RKO (cell line): ENCODE measurements at regions not wholly inside any gene's neighbourhood (a gene's known extent, or its start where the extent isn't known, plus 50 kb on each side); places are given as distances from the start of the nearest gene placed in this dataset.

Source experiments
- DNase-seq: peaks from one replicate; pipeline ENCODE4 v3.0.0-alpha.2; 2016; ENCODE audit warnings: low spot score

DNA sequence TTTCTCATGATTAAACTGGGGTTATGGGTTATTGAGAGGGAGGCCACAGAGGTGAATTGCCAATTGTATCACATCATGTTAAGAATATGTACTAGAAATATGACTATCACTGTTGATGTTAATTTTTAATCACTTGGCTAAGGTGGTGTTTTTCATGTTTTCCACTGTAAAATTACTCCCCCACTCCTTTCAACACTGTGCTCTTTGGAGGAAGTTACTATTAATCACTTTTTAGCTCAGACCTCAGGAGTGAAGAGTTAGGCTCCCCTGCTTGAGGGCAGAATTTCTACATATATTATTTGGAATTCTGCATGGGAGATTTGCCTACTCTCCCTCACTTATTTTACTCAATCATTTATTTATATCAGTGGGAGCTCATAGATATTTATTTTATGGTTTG, 76.0 kb upstream of the OSR1 start:
- DNase-seq: no peak

DNA sequence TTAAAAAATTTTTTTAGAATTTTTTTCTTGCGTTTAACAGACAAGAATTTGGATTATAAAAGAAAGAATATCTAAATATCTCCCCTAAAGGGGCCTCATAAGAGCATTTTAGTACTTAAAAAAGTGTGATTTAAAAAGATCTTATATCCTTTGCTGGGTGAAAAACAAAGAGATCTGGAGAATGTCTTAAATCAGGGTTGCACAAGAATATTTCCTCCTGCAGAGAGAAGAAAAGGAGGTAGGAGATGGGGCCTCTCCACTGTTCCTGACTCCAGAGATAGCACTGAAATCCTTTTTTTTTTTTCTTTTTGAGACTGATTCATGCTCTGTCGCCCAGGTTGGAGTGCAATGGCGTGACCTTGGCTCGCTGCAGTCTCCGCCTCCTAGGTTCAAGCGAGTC, 68.5 kb upstream of the OSR1 start:
- no peak for DNase-seq

DNA sequence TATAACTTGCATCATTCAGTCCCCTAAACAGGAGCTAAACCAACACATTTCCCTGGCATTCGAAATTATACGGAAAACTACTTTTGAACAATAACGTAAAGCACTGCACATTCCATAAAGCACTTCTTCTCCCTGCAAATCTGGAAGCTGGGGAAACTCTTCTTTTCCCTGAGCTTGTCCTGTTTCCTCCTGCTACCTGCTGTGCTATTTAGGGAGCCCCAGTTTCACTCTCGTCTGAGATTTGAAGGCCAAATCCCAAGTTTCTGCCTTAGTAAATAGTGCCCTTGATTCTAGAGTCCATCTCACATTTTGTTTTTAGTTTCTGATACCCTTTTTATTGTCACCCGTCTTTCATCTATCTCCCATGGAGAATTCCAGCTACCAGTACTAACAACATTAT, 67.7 kb upstream of the OSR1 start:
- DNase-seq: no peak

DNA sequence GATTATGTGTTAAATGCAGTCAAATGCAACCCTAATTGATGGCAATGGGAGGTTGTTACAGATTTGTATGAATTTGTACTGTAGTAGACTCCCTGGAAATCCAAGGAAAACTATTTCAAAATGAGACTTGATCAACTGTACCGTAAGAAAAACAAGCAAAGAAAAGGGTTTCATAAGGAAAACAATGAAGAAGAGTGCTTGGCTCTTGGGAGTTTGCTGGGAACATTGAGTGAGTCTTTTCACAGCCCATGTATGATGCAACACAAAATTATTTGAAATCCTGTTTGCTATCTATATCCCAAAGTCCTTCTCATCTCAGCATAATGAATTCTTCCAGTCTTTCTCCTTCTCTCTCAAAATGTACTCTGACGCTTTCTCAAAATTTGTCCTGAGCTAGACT, 67.0 kb upstream of the OSR1 start:
- no peak for DNase-seq

DNA sequence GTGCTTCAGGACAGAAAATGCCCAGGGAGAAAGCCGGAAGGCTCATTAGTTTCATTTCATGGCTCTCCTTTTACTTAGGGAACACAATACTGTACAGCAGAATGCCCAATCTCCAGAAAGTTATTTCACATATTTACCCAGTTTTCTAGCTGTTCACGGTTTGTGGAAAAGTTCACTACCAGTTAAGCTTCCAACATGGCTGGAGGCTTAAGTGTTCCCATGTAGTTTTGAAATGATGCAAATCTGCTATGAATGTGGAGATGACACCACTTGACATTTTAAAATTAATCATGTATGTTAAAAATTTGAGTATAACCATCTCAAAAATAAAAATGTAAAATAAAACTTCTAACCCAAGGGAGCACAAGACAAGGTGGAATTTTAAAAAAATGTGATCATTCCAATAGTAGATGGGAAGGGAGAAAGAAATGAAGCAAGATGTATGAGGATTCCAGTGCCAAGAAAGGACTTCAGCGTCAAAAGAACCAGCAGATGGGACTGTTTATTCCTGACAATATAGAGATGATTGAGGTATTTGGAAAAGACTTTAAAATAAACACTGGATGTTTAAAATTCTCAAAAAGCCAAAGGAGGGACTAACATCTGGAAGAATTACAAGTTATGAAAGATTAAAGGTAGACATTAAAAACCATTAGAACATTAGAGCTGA, 60.9 kb upstream of the OSR1 start:
- DNase-seq: no peak

DNA sequence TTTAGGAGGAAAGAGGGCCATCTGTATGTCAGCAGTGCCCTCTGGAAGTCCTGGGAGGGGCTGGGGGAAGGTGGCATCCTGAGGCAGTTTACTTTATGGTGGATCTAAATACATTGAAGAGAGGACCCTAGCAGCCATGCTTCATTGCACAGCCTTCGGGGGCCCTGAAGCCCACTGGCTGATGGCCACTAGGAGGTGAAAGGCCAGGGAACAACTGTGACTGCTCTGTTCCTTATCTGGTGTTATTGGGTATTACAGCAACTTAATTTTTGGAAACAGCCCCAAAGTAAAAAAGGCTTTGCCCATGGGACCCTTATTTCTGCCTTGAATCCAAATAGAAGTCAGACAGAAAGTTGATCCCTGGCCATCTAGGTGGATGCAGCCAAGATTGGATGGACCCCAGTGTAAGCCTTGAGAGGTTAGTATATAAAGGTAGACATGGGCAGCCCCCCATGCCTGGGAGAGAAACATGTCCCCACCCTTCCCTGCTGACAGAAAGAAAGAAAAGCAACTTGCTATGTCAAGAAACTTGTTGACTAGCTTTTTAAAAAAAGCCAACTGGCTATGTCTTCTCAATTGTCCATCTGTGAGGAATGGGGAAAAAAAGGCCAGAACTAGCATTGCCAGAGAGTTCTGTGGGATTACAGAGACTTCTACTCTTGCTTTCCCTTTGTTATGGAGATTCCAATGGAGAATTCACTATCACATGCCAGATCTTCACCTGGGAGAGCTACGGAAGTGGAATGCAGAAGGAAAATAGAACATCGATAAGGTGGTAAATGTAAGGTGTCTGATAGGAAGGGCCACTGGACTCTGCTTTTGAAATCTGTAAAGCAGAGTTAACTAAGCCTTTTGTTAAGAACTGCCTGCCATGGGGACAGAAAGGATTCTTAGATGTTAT, 58.6 kb upstream of the OSR1 start:
- DNase-seq: no peak

DNA sequence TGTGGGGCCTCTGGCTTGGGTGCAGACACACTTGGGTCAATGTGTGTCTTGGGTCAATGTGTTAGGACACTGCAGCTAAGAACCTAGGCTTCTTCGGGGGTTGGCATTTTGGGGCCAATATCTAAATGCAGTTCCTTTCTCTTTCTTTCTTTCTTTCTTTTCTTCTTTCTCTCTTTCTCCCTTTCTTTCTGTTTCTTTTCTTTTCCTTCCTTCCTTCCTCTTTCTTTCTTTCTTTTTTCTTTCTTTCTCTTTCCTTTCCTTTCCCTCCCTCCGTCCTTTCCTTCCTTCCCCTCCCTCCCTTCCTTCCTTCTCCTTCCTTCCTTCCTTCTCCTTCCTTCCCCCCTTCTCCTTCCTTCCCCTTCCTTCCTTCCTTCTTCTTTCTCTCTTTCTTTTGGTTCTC, 57.7 kb upstream of the OSR1 start:
- no peak for DNase-seq

DNA sequence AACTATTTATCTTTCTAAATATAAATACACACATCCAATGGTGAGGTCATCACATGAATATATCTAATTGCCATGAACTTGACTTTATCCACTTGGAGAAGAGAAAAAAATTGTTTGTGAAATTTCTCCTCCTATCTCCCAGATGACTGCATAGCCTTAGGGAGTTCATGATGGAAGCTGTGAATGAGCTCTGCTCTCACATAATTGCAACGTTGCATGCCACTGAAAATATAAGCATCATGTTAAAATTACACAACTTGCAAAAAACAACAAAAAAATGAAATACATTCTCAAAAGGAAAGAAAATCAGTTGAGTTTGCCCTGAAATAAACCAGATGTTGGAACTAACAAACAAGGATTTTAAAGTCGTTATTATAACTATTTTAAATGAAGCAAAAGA, 50.6 kb upstream of the OSR1 start:
- no peak for DNase-seq

DNA sequence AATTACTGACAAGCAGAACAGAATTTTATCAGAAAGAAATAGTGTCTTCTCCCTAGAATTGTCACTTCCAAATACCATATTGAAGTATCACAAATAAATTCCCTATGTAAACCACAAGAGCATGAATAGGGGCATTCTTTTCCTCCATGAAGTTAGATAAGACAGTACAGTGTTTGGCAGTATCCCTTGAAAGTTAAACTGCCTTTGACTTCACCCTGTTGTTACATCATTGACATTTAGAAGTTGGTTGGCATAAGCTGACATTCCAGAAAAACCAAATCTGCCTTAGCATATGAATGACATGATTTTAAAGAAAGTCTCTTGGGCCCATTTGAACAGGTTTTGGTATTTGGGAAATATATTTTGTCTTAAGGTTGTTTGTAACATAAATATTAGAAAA, 50.2 kb upstream of the OSR1 start:
- no peak for DNase-seq
